IMR-90 (cell line): ENCODE measurements at regions not wholly inside any gene's neighbourhood (a gene's known extent, or its start where the extent isn't known, plus 50 kb on each side); places are given as distances from the start of the nearest gene placed in this dataset.

Source experiments
- ATAC-seq: fragments of 200-7000 bp; cut with Tn5 transposase; 2 replicates; pipeline ENCODE4 v1.9.1; 2020; ENCODE audit warnings: low read depth, mild to moderate bottlenecking, moderate library complexity
- BruUV-seq: library from RNA; stranded (reverse); fragments of 400-500 nt; replicated peaks from 2 replicates; lab custom pipeline; 2021; lab: Mats Ljungman, UMichigan
- CTCF ChIA-PET: fragments of 300-600 bp; formaldehyde crosslinking; extraction: SDS; loops from one replicate; lab custom pipeline; 2021; ENCODE audit warnings: antibody characterized with exemption; lab: Yijun Ruan, JAX
- POLR2A ChIA-PET: fragments of 300-600 bp; sonication (Branson Sonifier 250); formaldehyde crosslinking; loops from one replicate; lab custom pipeline; 2022; ENCODE audit warnings: antibody characterized with exemption; ENCODE audit not compliant: unreplicated experiment; lab: Charles Lee
- DNase-seq: peaks from one replicate; pipeline ENCODE4 v3.0.0; 2013
- H2AFZ ChIP-seq: replicated peaks from 2 replicates; pipeline ENCODE3; 2013; ENCODE audit warnings: low read length, mild to moderate bottlenecking; ENCODE audit not compliant: poor library complexity
- H2AK5ac ChIP-seq: 2 replicates; pipeline ENCODE4 v1.6.1; 2013; ENCODE audit warnings: low read depth, low read length, inconsistent platforms
- H2AK9ac ChIP-seq: replicated peaks from 2 replicates; pipeline ENCODE3; 2013; ENCODE audit warnings: mild to moderate bottlenecking, low read depth, low read length, moderate library complexity; ENCODE audit not compliant: poor library complexity
- H2BK120ac ChIP-seq: 2 replicates; pipeline ENCODE4 v1.6.1; 2013; ENCODE audit warnings: low read depth, low read length, inconsistent platforms
- H2BK15ac ChIP-seq: 3 replicates; pipeline ENCODE4 v1.6.1; 2013; ENCODE audit warnings: low read depth, low read length, inconsistent platforms
- H2BK20ac ChIP-seq: 2 replicates; pipeline ENCODE4 v1.6.1; 2013; ENCODE audit warnings: low read depth, mild to moderate bottlenecking, inconsistent platforms, low read length, moderate library complexity
- H2BK5ac ChIP-seq: 2 replicates; pipeline ENCODE4 v1.6.1; 2013; ENCODE audit warnings: mild to moderate bottlenecking, low read depth, low read length, inconsistent platforms; ENCODE audit not compliant: poor library complexity, severe bottlenecking
- H3K14ac ChIP-seq: replicated peaks from 2 replicates; pipeline ENCODE4 v1.6.1; 2013; ENCODE audit warnings: low read depth, low read length, inconsistent platforms
- H3K18ac ChIP-seq: 2 replicates; pipeline ENCODE4 v1.6.1; 2013; ENCODE audit warnings: low read depth, low read length, control low read depth
- H3K23ac ChIP-seq: 2 replicates; pipeline ENCODE4 v1.6.1; 2013; ENCODE audit warnings: low read depth, low read length, inconsistent platforms
- H3K27ac ChIP-seq: 2 replicates; pipeline ENCODE4 v1.5.1; 2013; ENCODE audit warnings: mild to moderate bottlenecking, control low read depth, low read length; ENCODE audit not compliant: insufficient read depth
- H3K27me3 ChIP-seq: 2 replicates; pipeline ENCODE4 v1.6.1; 2013; ENCODE audit warnings: low read length; ENCODE audit not compliant: control insufficient read depth, insufficient read depth
- H3K36me3 ChIP-seq: 2 replicates; pipeline ENCODE4 v1.6.1; 2013; ENCODE audit warnings: low read length, mixed read lengths; ENCODE audit not compliant: control insufficient read depth, insufficient read depth
- H3K4ac ChIP-seq: 2 replicates; pipeline ENCODE4 v1.6.1; 2013; ENCODE audit warnings: low read depth, low read length, inconsistent platforms
- H3K4me1 ChIP-seq: 2 replicates; pipeline ENCODE4 v1.6.1; 2013; ENCODE audit warnings: low read length, mixed read lengths; ENCODE audit not compliant: control insufficient read depth, insufficient read depth
- H3K4me2 ChIP-seq: 2 replicates; pipeline ENCODE4 v1.6.1; 2013; ENCODE audit warnings: low read depth, mild to moderate bottlenecking, control low read depth, low read length, moderate library complexity
- H3K4me3 ChIP-seq: 2 replicates; pipeline ENCODE4 v1.5.1; 2013; ENCODE audit warnings: low read depth, mild to moderate bottlenecking, control low read depth, low read length, moderate library complexity; ENCODE audit not compliant: insufficient read depth
- H3K56ac ChIP-seq: 2 replicates; pipeline ENCODE4 v1.6.1; 2013; ENCODE audit warnings: low read length, inconsistent platforms; ENCODE audit not compliant: insufficient read depth; ENCODE audit errors: extremely low read depth
- H3K79me1 ChIP-seq, 2 experiments: 2 replicates each; pipeline ENCODE4 v1.6.1; 2013; ENCODE audit warnings: low read length in 2 of 2, inconsistent platforms in 1 of 2, low read depth in 1 of 2
- H3K9ac ChIP-seq: 2 replicates; pipeline ENCODE4 v1.6.1; 2013; ENCODE audit warnings: low read depth, low read length, control low read depth
- H3K9me1 ChIP-seq: 2 replicates; pipeline ENCODE4 v1.6.1; 2013; ENCODE audit warnings: low read length, inconsistent platforms; ENCODE audit not compliant: insufficient read depth
- H3K9me3 ChIP-seq: 2 replicates; pipeline ENCODE4 v1.6.1; 2013; ENCODE audit warnings: low read length; ENCODE audit not compliant: control insufficient read depth, insufficient read depth
- H4K20me1 ChIP-seq: 2 replicates; pipeline ENCODE4 v1.6.1; 2013; ENCODE audit warnings: low read length, inconsistent platforms; ENCODE audit not compliant: insufficient read depth
- H4K5ac ChIP-seq: 2 replicates; pipeline ENCODE4 v1.6.1; 2013; ENCODE audit warnings: mild to moderate bottlenecking, low read depth, low read length, control low read depth
- H4K8ac ChIP-seq, 2 experiments: 2 replicates each; pipeline ENCODE4 v1.6.1; 2013; ENCODE audit warnings: low read depth in 2 of 2, low read length in 2 of 2, control low read depth in 1 of 2, inconsistent platforms in 1 of 2
- H4K91ac ChIP-seq: 2 replicates; pipeline ENCODE4 v1.6.1; 2013; ENCODE audit warnings: low read depth, low read length, inconsistent platforms; ENCODE audit not compliant: insufficient read depth
- BHLHE40 ChIP-seq: fragments of 150-350 bp; IDR thresholded peaks from 2 replicates; pipeline ENCODE4 v1.6.1; 2016; ENCODE audit warnings: mild to moderate bottlenecking, low read depth, low read length
- CEBPB ChIP-seq: IDR thresholded peaks from 2 replicates; pipeline ENCODE4 v1.6.1; 2012; ENCODE audit warnings: low read depth, low read length, improper control_type of control experiment
- CHD1 ChIP-seq: IDR thresholded peaks from 2 replicates; pipeline ENCODE4 v1.6.1; 2012; ENCODE audit warnings: low read depth, low read length, improper control_type of control experiment
- FOS ChIP-seq: fragments of 150-350 bp; IDR thresholded peaks from 2 replicates; pipeline ENCODE4 v1.6.1; 2016; ENCODE audit warnings: low read depth, low read length
- MAFK ChIP-seq: IDR thresholded peaks from 2 replicates; pipeline ENCODE4 v1.6.1; 2012; ENCODE audit warnings: low read depth, low read length, improper control_type of control experiment
- MAZ ChIP-seq: IDR thresholded peaks from 2 replicates; pipeline ENCODE4 v1.6.1; 2012; ENCODE audit warnings: low read depth, mild to moderate bottlenecking, low read length, improper control_type of control experiment, moderate library complexity, borderline replicate concordance
- MXI1 ChIP-seq: IDR thresholded peaks from 2 replicates; pipeline ENCODE4 v1.6.1; 2012; ENCODE audit warnings: low read depth, mild to moderate bottlenecking, low read length, moderate library complexity, borderline replicate concordance
- NFE2L2 ChIP-seq: fragments of 150-350 bp; IDR thresholded peaks from 2 replicates; pipeline ENCODE4 v1.6.1; 2016; ENCODE audit warnings: low read depth, mild to moderate bottlenecking, low read length
- POLR2A ChIP-seq: IDR thresholded peaks from 2 replicates; pipeline ENCODE4 v1.6.1; 2012; ENCODE audit warnings: mild to moderate bottlenecking, low read depth, low read length
- RAD21 ChIP-seq: IDR thresholded peaks from 2 replicates; pipeline ENCODE4 v1.6.1; 2012; ENCODE audit warnings: low read length, improper control_type of control experiment
- RCOR1 ChIP-seq: IDR thresholded peaks from 2 replicates; pipeline ENCODE4 v1.6.1; 2012; ENCODE audit warnings: mild to moderate bottlenecking, low read length, improper control_type of control experiment; ENCODE audit not compliant: insufficient replicate concordance
- RFX5 ChIP-seq: IDR thresholded peaks from 2 replicates; pipeline ENCODE4 v1.8.0; 2012; ENCODE audit warnings: low read depth, mild to moderate bottlenecking, low read length, moderate library complexity
- SMC3 ChIP-seq: fragments of 150-350 bp; IDR thresholded peaks from 2 replicates; pipeline ENCODE4 v1.6.1; 2016; ENCODE audit warnings: low read depth, mild to moderate bottlenecking, antibody characterized with exemption, low read length, moderate library complexity
- WGBS, 2 experiments: methylation state at CpG; one replicate each; pipeline versions ENCODE4 v1.1.5 to v1.1.7; 2013; ENCODE audit warnings: missing lambda C conversion rate in 2 of 2; ENCODE audit not compliant: insufficient read length in 1 of 2; ENCODE audit errors: extremely low coverage in 2 of 2; 5-methylcytosine and 5-hydroxymethylcytosine counted together
- dilution Hi-C: fragments of 300-500 bp; cut with HindIII; formaldehyde crosslinking; loops from one replicate; pipeline ENCODE4 v1.14.3; 2018; ENCODE audit warnings: low sequenced_read_pairs; ENCODE audit not compliant: unreplicated experiment
- in situ Hi-C: fragments of 300-500 bp; cut with MboI; formaldehyde crosslinking; loops from 3 replicates; pipeline ENCODE4 v1.14.3; 2019; ENCODE audit warnings: low sequenced_read_pairs, inconsistent platforms, mixed read lengths
- intact Hi-C: fragments of 100-400 bp; cut with micrococcal nuclease; formaldehyde crosslinking; loops from 2 replicates; pipeline ENCODE4 v1.10.0; 2022
- TF ChIP-seq, protein P1 (sequence below): conservative IDR thresholded peaks from 2 replicates; pipeline ENCODE4 v1.5.1; 2012; ENCODE audit warnings: mild to moderate bottlenecking, low read depth, low read length, improper control_type of control experiment
- TF ChIP-seq, protein P2 (sequence below): fragments of 150-350 bp; IDR thresholded peaks from 2 replicates; pipeline ENCODE4 v1.6.1; 2016; ENCODE audit warnings: low read depth, mild to moderate bottlenecking, low read length, moderate library complexity, borderline replicate concordance
- TF ChIP-seq, protein P3 (sequence below): fragments of 150-350 bp; IDR thresholded peaks from 2 replicates; pipeline ENCODE4 v1.6.1; 2017; ENCODE audit warnings: mild to moderate bottlenecking, antibody characterized with exemption, low read length, low read depth

GRCh38 chr16:47990676-47991075 lies 165.1 kb downstream of the ABCC12 start:
- no CpG with 5 or more reads among the region's 2 CpGs for WGBS, 2 experiments
- CTCF ChIA-PET = no interaction called here
- no peak overlapping the region for H2AK9ac ChIP-seq
- H3K4me1 ChIP-seq = no peaks in the 10 kb centered on the region
- no peak overlapping the region for H4K91ac ChIP-seq
- TF ChIP-seq MXI1 = no peak
- TF ChIP-seq POLR2A = no peak
- TF ChIP-seq, protein P1, sequence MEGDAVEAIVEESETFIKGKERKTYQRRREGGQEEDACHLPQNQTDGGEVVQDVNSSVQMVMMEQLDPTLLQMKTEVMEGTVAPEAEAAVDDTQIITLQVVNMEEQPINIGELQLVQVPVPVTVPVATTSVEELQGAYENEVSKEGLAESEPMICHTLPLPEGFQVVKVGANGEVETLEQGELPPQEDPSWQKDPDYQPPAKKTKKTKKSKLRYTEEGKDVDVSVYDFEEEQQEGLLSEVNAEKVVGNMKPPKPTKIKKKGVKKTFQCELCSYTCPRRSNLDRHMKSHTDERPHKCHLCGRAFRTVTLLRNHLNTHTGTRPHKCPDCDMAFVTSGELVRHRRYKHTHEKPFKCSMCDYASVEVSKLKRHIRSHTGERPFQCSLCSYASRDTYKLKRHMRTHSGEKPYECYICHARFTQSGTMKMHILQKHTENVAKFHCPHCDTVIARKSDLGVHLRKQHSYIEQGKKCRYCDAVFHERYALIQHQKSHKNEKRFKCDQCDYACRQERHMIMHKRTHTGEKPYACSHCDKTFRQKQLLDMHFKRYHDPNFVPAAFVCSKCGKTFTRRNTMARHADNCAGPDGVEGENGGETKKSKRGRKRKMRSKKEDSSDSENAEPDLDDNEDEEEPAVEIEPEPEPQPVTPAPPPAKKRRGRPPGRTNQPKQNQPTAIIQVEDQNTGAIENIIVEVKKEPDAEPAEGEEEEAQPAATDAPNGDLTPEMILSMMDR = no peak
- no peak for TF ChIP-seq CEBPB
- no peak for TF ChIP-seq RAD21
- TF ChIP-seq NFE2L2 = no peak
- TF ChIP-seq, protein P2, sequence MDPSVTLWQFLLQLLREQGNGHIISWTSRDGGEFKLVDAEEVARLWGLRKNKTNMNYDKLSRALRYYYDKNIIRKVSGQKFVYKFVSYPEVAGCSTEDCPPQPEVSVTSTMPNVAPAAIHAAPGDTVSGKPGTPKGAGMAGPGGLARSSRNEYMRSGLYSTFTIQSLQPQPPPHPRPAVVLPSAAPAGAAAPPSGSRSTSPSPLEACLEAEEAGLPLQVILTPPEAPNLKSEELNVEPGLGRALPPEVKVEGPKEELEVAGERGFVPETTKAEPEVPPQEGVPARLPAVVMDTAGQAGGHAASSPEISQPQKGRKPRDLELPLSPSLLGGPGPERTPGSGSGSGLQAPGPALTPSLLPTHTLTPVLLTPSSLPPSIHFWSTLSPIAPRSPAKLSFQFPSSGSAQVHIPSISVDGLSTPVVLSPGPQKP = no peak
- TF ChIP-seq, protein P3, sequence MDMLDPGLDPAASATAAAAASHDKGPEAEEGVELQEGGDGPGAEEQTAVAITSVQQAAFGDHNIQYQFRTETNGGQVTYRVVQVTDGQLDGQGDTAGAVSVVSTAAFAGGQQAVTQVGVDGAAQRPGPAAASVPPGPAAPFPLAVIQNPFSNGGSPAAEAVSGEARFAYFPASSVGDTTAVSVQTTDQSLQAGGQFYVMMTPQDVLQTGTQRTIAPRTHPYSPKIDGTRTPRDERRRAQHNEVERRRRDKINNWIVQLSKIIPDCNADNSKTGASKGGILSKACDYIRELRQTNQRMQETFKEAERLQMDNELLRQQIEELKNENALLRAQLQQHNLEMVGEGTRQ = no peak
- TF ChIP-seq RFX5 = no peak
- TF ChIP-seq MAFK = no peak
- TF ChIP-seq BHLHE40 = no peak
- no peak for TF ChIP-seq MAZ
- TF ChIP-seq CHD1 = no peak
- no peak for TF ChIP-seq RCOR1
- no peak for TF ChIP-seq FOS
- no peak for TF ChIP-seq SMC3
- H3K9me3 ChIP-seq = no peaks in the 10 kb centered on the region
- POLR2A ChIA-PET = no interaction called here
- no peak overlapping the region for H3K14ac ChIP-seq
- no peaks in the 10 kb centered on the region for H3K36me3 ChIP-seq
- H3K56ac ChIP-seq = no peak overlapping the region
- no peak overlapping the region for H2AK5ac ChIP-seq
- no peak overlapping the region for H2BK15ac ChIP-seq
- H3K4me2 ChIP-seq = no peak overlapping the region
- H3K9ac ChIP-seq = no peak overlapping the region
- no peak overlapping the region for H2BK120ac ChIP-seq
- no peak for DNase-seq
- no peak overlapping the region for H2BK5ac ChIP-seq
- no peak overlapping the region for H3K18ac ChIP-seq
- no peak overlapping the region for H3K27ac ChIP-seq
- no peaks in the 10 kb centered on the region for H3K79me1 ChIP-seq
- in situ Hi-C loops = no loop called here
- intact Hi-C loops = no loop called here
- peaks cover 2% of the 10 kb centered on the region for H3K27me3 ChIP-seq
- H3K4me3 ChIP-seq = no peak overlapping the region
- H4K20me1 ChIP-seq = no peaks in the 10 kb centered on the region
- no peak overlapping the region for H4K5ac ChIP-seq
- H3K9me1 ChIP-seq = no peaks in the 10 kb centered on the region
- H2BK20ac ChIP-seq = no peak overlapping the region
- BruUV-seq = no TSS peak
- H3K4ac ChIP-seq = no peak overlapping the region
- dilution Hi-C loops = no loop called here
- no peak overlapping the region for H2AFZ ChIP-seq
- no peak overlapping the region for H3K23ac ChIP-seq
- H4K8ac ChIP-seq = no peak overlapping the region
- no peak for ATAC-seq
